Stimulated activated CD4-positive, alpha-beta T cell treated with anti-CD3 and anti-CD28 coated beads, Interleukin-1b, Interleukin-23, amount 100 ng/mL, for 24 hours (primary cell): ENCODE measurements at regions not wholly inside any gene's neighbourhood (a gene's known extent, or its start where the extent isn't known, plus 50 kb on each side); places are given as distances from the start of the nearest gene placed in this dataset.
"Not testable (repeated sequence)": the region's sequence is repeated elsewhere in the genome, so short reads cannot be mapped to it uniquely, and the experiment has no call there.

Experiments used
- DNase-seq, 4 experiments: peaks; one replicate each; pipeline ENCODE4 v3.0.0-alpha.2; 2020; ENCODE audit warnings: low read depth in 4 of 4, low spot score in 1 of 4

GRCh38 chr1:193448682-193449461, 262.5 kb upstream of the B3GALT2 start:
- DNase-seq: no peak

- DNase-seq: no peak
Measured at GRCh38 chr1:193443886-193444285, 257.5 kb upstream of the B3GALT2 start.

GRCh38 chr1:193438771-193439170, 252.4 kb upstream of the B3GALT2 start:
- DNase-seq: no peak

- no peak for DNase-seq
Measured at GRCh38 chr1:193438312-193438711, 251.9 kb upstream of the B3GALT2 start.

- DNase-seq: no peak
Measured at GRCh38 chr1:193437785-193438184, 251.4 kb upstream of the B3GALT2 start.

- not testable (repeated sequence) for DNase-seq
Measured at GRCh38 chr1:193437333-193437732, 250.9 kb upstream of the B3GALT2 start.

GRCh38 chr1:193435781-193436180, 249.4 kb upstream of the B3GALT2 start:
- DNase-seq: no peak

- DNase-seq: no peak
Measured at GRCh38 chr1:193434319-193434718, 247.9 kb upstream of the B3GALT2 start.

- DNase-seq: no peak
Measured at GRCh38 chr1:193433599-193433998, 247.2 kb upstream of the B3GALT2 start.

GRCh38 chr1:193432979-193433587, 246.7 kb upstream of the B3GALT2 start:
- no peak for DNase-seq

- no peak for DNase-seq
Measured at GRCh38 chr1:193431265-193431977, 245.0 kb upstream of the B3GALT2 start.

GRCh38 chr1:193427524-193427923, 241.1 kb upstream of the B3GALT2 start:
- DNase-seq: no peak

- DNase-seq: no peak
Measured at GRCh38 chr1:193426061-193426460, 239.6 kb upstream of the B3GALT2 start.

GRCh38 chr1:193421487-193421886, 235.1 kb upstream of the B3GALT2 start:
- DNase-seq: no peak

GRCh38 chr1:193419295-193419694, 232.9 kb upstream of the B3GALT2 start:
- no peak for DNase-seq

- no peak for DNase-seq
Measured at GRCh38 chr1:193418745-193419058, 232.3 kb upstream of the B3GALT2 start.

GRCh38 chr1:193417945-193418744, 231.7 kb upstream of the B3GALT2 start:
- DNase-seq: no peak

GRCh38 chr1:193417403-193417802, 231.0 kb upstream of the B3GALT2 start:
- no peak for DNase-seq

- no peak for DNase-seq
Measured at GRCh38 chr1:193416226-193417024, 230.0 kb upstream of the B3GALT2 start.

- no peak for DNase-seq
Measured at GRCh38 chr1:193415256-193415655, 228.8 kb upstream of the B3GALT2 start.

GRCh38 chr1:193413376-193413775, 227.0 kb upstream of the B3GALT2 start:
- no peak for DNase-seq
